ENCODE measurements at regions not wholly inside any gene's neighbourhood (a gene's known extent, or its start where the extent isn't known, plus 50 kb on each side); places are given as distances from the start of the nearest gene placed in this dataset.

DNA sequence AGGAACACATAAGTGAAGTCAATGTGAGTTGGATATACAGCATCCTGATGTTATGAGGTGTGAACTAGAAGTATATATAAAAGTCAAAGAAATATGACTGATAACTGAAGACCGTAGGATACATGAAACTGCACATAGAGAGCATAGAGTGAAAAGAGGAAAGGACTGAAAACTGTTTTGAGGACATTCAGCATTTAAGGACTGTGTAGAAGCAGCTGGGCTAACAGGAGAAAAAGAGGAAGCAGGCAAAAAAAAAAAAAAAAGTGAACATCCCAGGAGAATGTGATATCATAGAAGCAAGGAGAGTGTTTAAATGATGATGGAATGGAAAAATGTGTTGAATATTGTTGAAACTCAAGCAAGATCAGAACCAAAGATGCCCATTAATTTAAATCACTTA lies 363.5 kb downstream of the PCDH20 start:
- POLR2A ChIA-PET (ENCODE audit: partially characterized antibody) = no interaction called here
- H3K27ac ChIP-seq (ENCODE audit: low read depth, low read length) = no peak overlapping the region
- no peak overlapping the region for H2AK5ac ChIP-seq (ENCODE audit: low read depth, low read length)
- H3K9ac ChIP-seq (replicated peaks in 1 of 4; ENCODE audit: extremely low read depth in 1 of 4, low read depth in 3 of 4, low read length in 3 of 4) = no peak overlapping the region
- H2BK15ac ChIP-seq (ENCODE audit: low read length) = no peak overlapping the region
- CTCF ChIA-PET (ENCODE audit: partially characterized antibody) = no interaction called here
- no peak for DNase-seq (ENCODE audit: low read depth in 1 of 2, low spot score in 2 of 2)
- H3K4ac ChIP-seq (replicated peaks; ENCODE audit: insufficient read length, low read depth, low read length) = no peak overlapping the region
- H3K18ac ChIP-seq (ENCODE audit: extremely low read depth, low read length) = no peak overlapping the region
- no peak overlapping the region for H2BK120ac ChIP-seq (replicated peaks; ENCODE audit: low read depth, low read length)
- H3K27me3 ChIP-seq (replicated peaks in 1 of 4; ENCODE audit: control insufficient read depth in 3 of 4, extremely low read depth in 1 of 4, insufficient read depth in 3 of 4, low read length in 3 of 4) = no peaks in the 10 kb centered on the region
- H2BK20ac ChIP-seq (ENCODE audit: low read length) = no peak overlapping the region
- no peak overlapping the region for H4K8ac ChIP-seq (ENCODE audit: extremely low read depth, insufficient read depth, low read length)
- H3K4me3 ChIP-seq (ENCODE audit: extremely low read depth in 1 of 4, insufficient read depth in 2 of 4, low read depth in 3 of 4, low read length in 4 of 4) = no peak overlapping the region
- no peaks in the 10 kb centered on the region for H3K9me3 ChIP-seq (ENCODE audit: insufficient read depth in 2 of 2, low read depth in 1 of 2, low read length in 1 of 2)
- no peak overlapping the region for H4K5ac ChIP-seq (ENCODE audit: insufficient read length, low read depth, low read length)
- H3K79me2 ChIP-seq (ENCODE audit: control insufficient read depth in 1 of 2, insufficient read depth in 2 of 2, low read length in 2 of 2) = no peaks in the 10 kb centered on the region
- no peaks in the 10 kb centered on the region for H3K23me2 ChIP-seq (ENCODE audit: low read depth, low read length)
- no peaks in the 10 kb centered on the region for H3K4me1 ChIP-seq (replicated peaks in 1 of 4; ENCODE audit: control insufficient read depth in 3 of 4, insufficient read depth in 4 of 4, low read length in 3 of 4)
- H3K56ac ChIP-seq (replicated peaks; ENCODE audit: insufficient read length, low read depth, low read length) = no peak overlapping the region
- H3K4me2 ChIP-seq (ENCODE audit: insufficient read depth in 1 of 2, low read depth in 2 of 2, low read length in 2 of 2) = no peak overlapping the region
- no peak overlapping the region for H2BK12ac ChIP-seq (ENCODE audit: low read depth, low read length)
- no peak overlapping the region for H2AFZ ChIP-seq (ENCODE audit: low read length)
- H2BK5ac ChIP-seq (ENCODE audit: low read depth, low read length) = no peak overlapping the region
- WGBS, 2 experiments (ENCODE audit: extremely low coverage in 1 of 2, insufficient coverage in 1 of 2, insufficient read length in 1 of 2, insufficient replicate concordance in 2 of 2, low coverage in 1 of 2, low lambda C conversion rate in 2 of 2, missing lambda C conversion rate in 1 of 2) = 83% methylated on average over 1 of the region's 1 CpG; no CpG with 5 or more reads in 1 of the 2 experiments
- H3K23ac ChIP-seq (ENCODE audit: insufficient read length) = no peak overlapping the region
- no peak overlapping the region for H3K14ac ChIP-seq (ENCODE audit: insufficient read length)
- no peaks in the 10 kb centered on the region for H4K20me1 ChIP-seq (replicated peaks in 1 of 2; ENCODE audit: control insufficient read depth in 1 of 2, insufficient read depth in 2 of 2, low read length in 2 of 2)
- H3K79me1 ChIP-seq (ENCODE audit: low read depth, low read length) = no peaks in the 10 kb centered on the region
- no peak overlapping the region for H4K91ac ChIP-seq (replicated peaks; ENCODE audit: insufficient read length, low read length)
- no peaks in the 10 kb centered on the region for H3K36me3 ChIP-seq (ENCODE audit: control insufficient read depth in 2 of 4, insufficient read depth in 4 of 4, low read length in 3 of 4)
- FAIRE-seq = no peak
- TF ChIP-seq, protein P1, sequence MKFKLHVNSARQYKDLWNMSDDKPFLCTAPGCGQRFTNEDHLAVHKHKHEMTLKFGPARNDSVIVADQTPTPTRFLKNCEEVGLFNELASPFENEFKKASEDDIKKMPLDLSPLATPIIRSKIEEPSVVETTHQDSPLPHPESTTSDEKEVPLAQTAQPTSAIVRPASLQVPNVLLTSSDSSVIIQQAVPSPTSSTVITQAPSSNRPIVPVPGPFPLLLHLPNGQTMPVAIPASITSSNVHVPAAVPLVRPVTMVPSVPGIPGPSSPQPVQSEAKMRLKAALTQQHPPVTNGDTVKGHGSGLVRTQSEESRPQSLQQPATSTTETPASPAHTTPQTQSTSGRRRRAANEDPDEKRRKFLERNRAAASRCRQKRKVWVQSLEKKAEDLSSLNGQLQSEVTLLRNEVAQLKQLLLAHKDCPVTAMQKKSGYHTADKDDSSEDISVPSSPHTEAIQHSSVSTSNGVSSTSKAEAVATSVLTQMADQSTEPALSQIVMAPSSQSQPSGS (IDR thresholded peaks at IDR 0.05; ENCODE audit: low read length) = no peak
- TF ChIP-seq HDAC2 (IDR thresholded peaks at IDR 0.05; ENCODE audit: borderline replicate concordance in 1 of 2, low read depth in 2 of 2, low read length in 2 of 2) (no peak), JUN (IDR thresholded peaks at IDR 0.05; ENCODE audit: low read depth, low read length) (no peak), RBBP5 (IDR thresholded peaks at IDR 0.05; ENCODE audit: borderline replicate concordance, low read depth, low read length) (no peak), BACH1 (IDR thresholded peaks at IDR 0.05; ENCODE audit: low read length) (no peak), EZH2 (IDR thresholded peaks at IDR 0.05; ENCODE audit: low read depth, low read length, severe bottlenecking) (no peak), EP300 (IDR thresholded peaks at IDR 0.05; ENCODE audit: borderline replicate concordance in 1 of 2, low read depth in 2 of 2, low read length in 2 of 2) (no peak), YY1 (IDR thresholded peaks at IDR 0.05; ENCODE audit: low read depth, low read length) (no peak), SRF (IDR thresholded peaks at IDR 0.05; ENCODE audit: low read depth, low read length) (no peak)
- TF ChIP-seq, protein P2, sequence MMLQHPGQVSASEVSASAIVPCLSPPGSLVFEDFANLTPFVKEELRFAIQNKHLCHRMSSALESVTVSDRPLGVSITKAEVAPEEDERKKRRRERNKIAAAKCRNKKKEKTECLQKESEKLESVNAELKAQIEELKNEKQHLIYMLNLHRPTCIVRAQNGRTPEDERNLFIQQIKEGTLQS (IDR thresholded peaks at IDR 0.05; ENCODE audit: insufficient read depth, low read depth, low read length) = no peak
- TF ChIP-seq, protein P3, sequence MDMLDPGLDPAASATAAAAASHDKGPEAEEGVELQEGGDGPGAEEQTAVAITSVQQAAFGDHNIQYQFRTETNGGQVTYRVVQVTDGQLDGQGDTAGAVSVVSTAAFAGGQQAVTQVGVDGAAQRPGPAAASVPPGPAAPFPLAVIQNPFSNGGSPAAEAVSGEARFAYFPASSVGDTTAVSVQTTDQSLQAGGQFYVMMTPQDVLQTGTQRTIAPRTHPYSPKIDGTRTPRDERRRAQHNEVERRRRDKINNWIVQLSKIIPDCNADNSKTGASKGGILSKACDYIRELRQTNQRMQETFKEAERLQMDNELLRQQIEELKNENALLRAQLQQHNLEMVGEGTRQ (IDR thresholded peaks at IDR 0.05; ENCODE audit: low read length) = no peak
